GM21529 (cell line): ENCODE measurements at regions not wholly inside any gene's neighbourhood (a gene's known extent, or its start where the extent isn't known, plus 50 kb on each side); places are given as distances from the start of the nearest gene placed in this dataset.

Source experiments
- ATAC-seq: cut with Tn5 transposase; IDR thresholded peaks from one replicate; pipeline ENCODE4 v1.9.1; 2021; ENCODE audit not compliant: unreplicated experiment

- no peak for ATAC-seq
These were observed 67.4 kb upstream of the VRK2 start for GRCh38 chr2:57979158-57979557.

GRCh38 chr2:57981083-57981768 lies 65.4 kb upstream of the VRK2 start:
- ATAC-seq, result no peak

- ATAC-seq, result no peak
These were observed 58.6 kb upstream of the VRK2 start for GRCh38 chr2:57987835-57988573.

GRCh38 chr2:57990118-57990725 lies 56.4 kb upstream of the VRK2 start:
- ATAC-seq, result no peak
